WTC11 (cell line): ENCODE measurements at regions not wholly inside any gene's neighbourhood (a gene's known extent, or its start where the extent isn't known, plus 50 kb on each side); places are given as distances from the start of the nearest gene placed in this dataset.
A peak's percentile ranks its signal among the peaks of the same experiment; 100 is the strongest.

Experiments
- ATAC-seq: fragments of 200-7000 bp; cut with Tn5 transposase; 2 replicates; pipeline ENCODE4 v1.10.0; 2021; ENCODE audit warnings: mild to moderate bottlenecking, moderate library complexity
- CTCF ChIA-PET: fragments of 300-600 bp; sonication (Branson Sonifier 250); formaldehyde crosslinking; loops from one replicate; lab custom pipeline; 2021; ENCODE audit warnings: antibody characterized with exemption; lab: Charles Lee
- POLR2A ChIA-PET: fragments of 350-600 bp; sonication (Branson Sonifier 250); formaldehyde crosslinking; loops from one replicate; lab custom pipeline; 2021; ENCODE audit warnings: antibody characterized with exemption; lab: Charles Lee
- DNase-seq: peaks from one replicate; pipeline ENCODE4 v3.0.0; 2021; ENCODE audit warnings: low spot score
- H3K27ac Mint-ChIP-seq: 2 replicates; pipeline ENCODE4 v1.8.0; 2021; ENCODE audit warnings: mixed read lengths
- H3K27me3 Mint-ChIP-seq: 2 replicates; pipeline ENCODE4 v1.8.0; 2021; ENCODE audit warnings: low read depth, mild to moderate bottlenecking, moderate library complexity, mixed read lengths
- H3K36me3 Mint-ChIP-seq: 2 replicates; pipeline ENCODE4 v1.8.0; 2021; ENCODE audit warnings: mixed read lengths
- H3K4me1 Mint-ChIP-seq: 2 replicates; pipeline ENCODE4 v1.8.0; 2022; ENCODE audit warnings: mixed read lengths
- H3K4me3 Mint-ChIP-seq: 2 replicates; pipeline ENCODE4 v1.8.0; 2021; ENCODE audit warnings: mild to moderate bottlenecking, moderate library complexity, mixed read lengths
- H3K9me3 Mint-ChIP-seq: 2 replicates; pipeline ENCODE4 v1.8.0; 2021; ENCODE audit warnings: mixed read lengths
- CTCF ChIP-seq: fragments of 200-600 bp; IDR thresholded peaks from 2 replicates; pipeline ENCODE4 v1.8.0; 2022; ENCODE audit warnings: antibody characterized with exemption
- E2F1 ChIP-seq: sonication (generic); formaldehyde crosslinking; IDR thresholded peaks from 2 replicates; pipeline ENCODE4 v1.8.0; 2022; ENCODE audit warnings: mild to moderate bottlenecking, missing genetic modification reagents
- E2F4 ChIP-seq: sonication (generic); formaldehyde crosslinking; IDR thresholded peaks from 2 replicates; pipeline ENCODE4 v1.8.1; 2022; ENCODE audit warnings: low read depth, mild to moderate bottlenecking, moderate library complexity, missing genetic modification reagents, borderline replicate concordance
- E2F5 ChIP-seq: sonication (generic); formaldehyde crosslinking; IDR thresholded peaks from 2 replicates; pipeline ENCODE4 v1.8.1; 2022; ENCODE audit warnings: mild to moderate bottlenecking, moderate library complexity, missing genetic modification reagents
- EMX1 ChIP-seq: fragments of 250-450 bp; sonication (Bioruptor Pico); IDR thresholded peaks from 2 replicates; pipeline ENCODE4 v1.8.0; 2021; ENCODE audit warnings: mild to moderate bottlenecking
- FOXP1 ChIP-seq: sonication (generic); formaldehyde crosslinking; IDR thresholded peaks from 2 replicates; pipeline ENCODE4 v1.8.0; 2022; ENCODE audit warnings: missing genetic modification reagents, mild to moderate bottlenecking, moderate library complexity, borderline replicate concordance
- FOXP4 ChIP-seq: sonication (generic); formaldehyde crosslinking; IDR thresholded peaks from 2 replicates; pipeline ENCODE4 v1.8.0; 2022; ENCODE audit warnings: mild to moderate bottlenecking, missing genetic modification reagents
- GTF2I ChIP-seq: fragments of 250-450 bp; sonication (Bioruptor Pico); conservative IDR thresholded peaks from 2 replicates; pipeline ENCODE4 v1.4.0; 2021; ENCODE audit warnings: mild to moderate bottlenecking
- HMGA2 ChIP-seq: fragments of 250-450 bp; sonication (Bioruptor Pico); IDR thresholded peaks from 2 replicates; pipeline ENCODE4 v1.4.0; 2021; ENCODE audit warnings: mild to moderate bottlenecking, moderate library complexity
- NFATC4 ChIP-seq: fragments of 250-450 bp; sonication (Bioruptor Pico); IDR thresholded peaks from 2 replicates; pipeline ENCODE4 v1.9.0; 2021; ENCODE audit warnings: mild to moderate bottlenecking
- NFE2L1 ChIP-seq: sonication (generic); formaldehyde crosslinking; IDR thresholded peaks from 2 replicates; pipeline ENCODE4 v1.8.1; 2023; ENCODE audit warnings: missing genetic modification reagents
- NR2C2 ChIP-seq: sonication (generic); formaldehyde crosslinking; IDR thresholded peaks from 2 replicates; pipeline ENCODE4 v1.8.0; 2022; ENCODE audit warnings: mild to moderate bottlenecking, missing genetic modification reagents
- NR3C1 ChIP-seq: sonication (generic); formaldehyde crosslinking; conservative IDR thresholded peaks from 2 replicates; pipeline ENCODE4 v1.8.1; 2023; ENCODE audit warnings: low read depth, mild to moderate bottlenecking, missing genetic modification reagents
- PRDM15 ChIP-seq: sonication (generic); formaldehyde crosslinking; IDR thresholded peaks from 2 replicates; pipeline ENCODE4 v1.8.0; 2022; ENCODE audit warnings: missing genetic modification reagents
- PRRX2 ChIP-seq: fragments of 250-450 bp; sonication (Bioruptor Pico); IDR thresholded peaks from 2 replicates; pipeline ENCODE4 v1.8.0; 2021; ENCODE audit warnings: mild to moderate bottlenecking
- TCF7 ChIP-seq: sonication (generic); formaldehyde crosslinking; IDR thresholded peaks from 2 replicates; pipeline ENCODE4 v1.8.0; 2022; ENCODE audit warnings: mild to moderate bottlenecking, low read depth, missing genetic modification reagents, moderate library complexity
- USF2 ChIP-seq: sonication (generic); formaldehyde crosslinking; IDR thresholded peaks from 2 replicates; pipeline ENCODE4 v1.8.1; 2023; ENCODE audit warnings: mild to moderate bottlenecking, missing genetic modification reagents, moderate library complexity
- ZNF138 ChIP-seq: sonication (generic); formaldehyde crosslinking; conservative IDR thresholded peaks from 2 replicates; pipeline ENCODE4 v1.8.1; 2022; ENCODE audit warnings: mild to moderate bottlenecking, moderate library complexity, missing genetic modification reagents
- ZSCAN18 ChIP-seq: fragments of 250-450 bp; sonication (Bioruptor Pico); IDR thresholded peaks from 2 replicates; pipeline ENCODE4 v2.1.2; 2022; ENCODE audit warnings: mild to moderate bottlenecking, moderate library complexity

GRCh38 chr7:98521089-98521692 is 95.9 kb upstream of the NPTX2 start:
- DNase-seq (no peak), ATAC-seq (no peak)
- CTCF ChIA-PET, result no interaction called here
- no peak overlapping the region for H3K4me3 Mint-ChIP-seq
- TF ChIP-seq CTCF, result no peak
- TF ChIP-seq FOXP1 (CRISPR knock-in tag), result no peak
- no peak for TF ChIP-seq NFE2L1 (CRISPR knock-in tag)
- TF ChIP-seq NFATC4 (CRISPR knock-in tag), result no peak
- TF ChIP-seq E2F1 (CRISPR knock-in tag), result no peak
- TF ChIP-seq, all 79 proteins: peak for 0
- no peak overlapping the region for H3K27ac Mint-ChIP-seq
- H3K9me3 Mint-ChIP-seq, result peaks cover 49% of the 10 kb centered on the region
- no peaks in the 10 kb centered on the region for H3K4me1 Mint-ChIP-seq
- H3K36me3 Mint-ChIP-seq, result peaks cover 21% of the 10 kb centered on the region
- POLR2A ChIA-PET, result no interaction called here
- peaks cover 20% of the 10 kb centered on the region for H3K27me3 Mint-ChIP-seq

GRCh38 chr7:98520356-98520951 is 96.6 kb upstream of the NPTX2 start:
- Mint-ChIP-seq H3K36me3 (peaks cover 18% of the 10 kb centered on the region), H3K27ac (no peak overlapping the region), H3K27me3 (peaks cover 19% of the 10 kb centered on the region), H3K4me3 (no peak overlapping the region), H3K4me1 (no peaks in the 10 kb centered on the region), H3K9me3 (peaks cover 43% of the 10 kb centered on the region)
- peak; percentile 71 for ATAC-seq
- CTCF ChIA-PET, result interaction anchor here (0.8 kb wide), 1 partner anchor 311 kb away, joined by 4 read pairs; no protein-coding TSS in a partner anchor
- POLR2A ChIA-PET, result no interaction called here
- DNase-seq, result peak; percentile 36
- TF ChIP-seq NFE2L1 (CRISPR knock-in tag), result no peak
- TF ChIP-seq E2F4 (CRISPR knock-in tag), result no peak
- no peak for TF ChIP-seq NR3C1
- no peak for TF ChIP-seq ZNF138 (CRISPR knock-in tag)
- TF ChIP-seq EMX1, result no peak
- TF ChIP-seq PRRX2 (CRISPR knock-in tag), result no peak
- TF ChIP-seq HMGA2 (CRISPR knock-in tag), result no peak
- TF ChIP-seq USF2 (CRISPR knock-in tag), result no peak
- no peak for TF ChIP-seq NR2C2 (CRISPR knock-in tag)
- no peak for TF ChIP-seq ZSCAN18 (CRISPR knock-in tag)
- no peak for TF ChIP-seq TCF7 (CRISPR knock-in tag)
- no peak for TF ChIP-seq E2F5 (CRISPR knock-in tag)
- TF ChIP-seq FOXP4 (CRISPR knock-in tag), result no peak
- TF ChIP-seq GTF2I (CRISPR knock-in tag), result no peak
- no peak for TF ChIP-seq PRDM15 (CRISPR knock-in tag)
